Prostate gland (tissue), 2 donors: ENCODE measurements at regions not wholly inside any gene's neighbourhood (a gene's known extent, or its start where the extent isn't known, plus 50 kb on each side); places are given as distances from the start of the nearest gene placed in this dataset.

Source experiments
- POLR2A ChIP-seq: fragments of 450-650 bp; IDR thresholded peaks from one replicate; pipeline ENCODE4 v1.6.1; 2016; ENCODE audit warnings: antibody characterized with exemption, mild to moderate bottlenecking
- POLR2AphosphoS5 ChIP-seq: sonication (generic); formaldehyde crosslinking; IDR thresholded peaks from one replicate; pipeline ENCODE4 v1.6.1; 2017; ENCODE audit warnings: antibody characterized with exemption
- TF ChIP-seq, protein P1 (sequence below), 4 experiments: fragments of 200-600 bp in 2 of 4; fragments of 450-650 bp in 2 of 4; sonication (generic) in 2 of 4; IDR thresholded peaks; 1 replicate in 3 of 4; 2 replicates in 1 of 4; pipeline ENCODE4 v1.5.1; 2016 to 2019; ENCODE audit warnings: antibody characterized with exemption in 4 of 4, mild to moderate bottlenecking in 2 of 4, moderate library complexity in 2 of 4

GRCh38 chrX:97740044-97740443, 856.3 kb downstream of the RPA4 start:
- TF ChIP-seq, protein P1, sequence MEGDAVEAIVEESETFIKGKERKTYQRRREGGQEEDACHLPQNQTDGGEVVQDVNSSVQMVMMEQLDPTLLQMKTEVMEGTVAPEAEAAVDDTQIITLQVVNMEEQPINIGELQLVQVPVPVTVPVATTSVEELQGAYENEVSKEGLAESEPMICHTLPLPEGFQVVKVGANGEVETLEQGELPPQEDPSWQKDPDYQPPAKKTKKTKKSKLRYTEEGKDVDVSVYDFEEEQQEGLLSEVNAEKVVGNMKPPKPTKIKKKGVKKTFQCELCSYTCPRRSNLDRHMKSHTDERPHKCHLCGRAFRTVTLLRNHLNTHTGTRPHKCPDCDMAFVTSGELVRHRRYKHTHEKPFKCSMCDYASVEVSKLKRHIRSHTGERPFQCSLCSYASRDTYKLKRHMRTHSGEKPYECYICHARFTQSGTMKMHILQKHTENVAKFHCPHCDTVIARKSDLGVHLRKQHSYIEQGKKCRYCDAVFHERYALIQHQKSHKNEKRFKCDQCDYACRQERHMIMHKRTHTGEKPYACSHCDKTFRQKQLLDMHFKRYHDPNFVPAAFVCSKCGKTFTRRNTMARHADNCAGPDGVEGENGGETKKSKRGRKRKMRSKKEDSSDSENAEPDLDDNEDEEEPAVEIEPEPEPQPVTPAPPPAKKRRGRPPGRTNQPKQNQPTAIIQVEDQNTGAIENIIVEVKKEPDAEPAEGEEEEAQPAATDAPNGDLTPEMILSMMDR (IDR thresholded peaks at IDR 0.05) = no peak
- TF ChIP-seq POLR2A (no peak), POLR2AphosphoS5 (no peak)
